RWPE2 (cell line): ENCODE measurements at regions not wholly inside any gene's neighbourhood (a gene's known extent, or its start where the extent isn't known, plus 50 kb on each side); places are given as distances from the start of the nearest gene placed in this dataset.

Experiments used
- ATAC-seq: fragments of 200-7000 bp; cut with Tn5 transposase; 3 replicates; pipeline ENCODE4 v1.9.1; 2021; ENCODE audit warnings: low read depth
- DNase-seq: peaks from one replicate; pipeline ENCODE4 v3.0.0-alpha.2; 2020; ENCODE audit warnings: low spot score
- H3K27ac ChIP-seq: fragments of 450-650 bp; 2 replicates; pipeline ENCODE4 v1.5.1; 2017; ENCODE audit warnings: mild to moderate bottlenecking; ENCODE audit not compliant: poor library complexity, severe bottlenecking
- H3K27me3 ChIP-seq: fragments of 250-450 bp; sonication (Bioruptor Pico); 2 replicates; pipeline ENCODE4 v1.5.1; 2021; ENCODE audit warnings: mild to moderate bottlenecking, moderate library complexity; ENCODE audit not compliant: insufficient read depth, poor library complexity, severe bottlenecking
- H3K36me3 ChIP-seq: fragments of 250-450 bp; sonication (Bioruptor Pico); 2 replicates; pipeline ENCODE4 v1.5.1; 2020; ENCODE audit warnings: low read depth, mild to moderate bottlenecking, moderate library complexity
- H3K4me1 ChIP-seq: fragments of 250-450 bp; sonication (Bioruptor Pico); 2 replicates; pipeline ENCODE4 v1.5.1; 2021; ENCODE audit warnings: mild to moderate bottlenecking, moderate library complexity; ENCODE audit not compliant: insufficient read depth, poor library complexity, severe bottlenecking
- H3K4me3 ChIP-seq: fragments of 250-450 bp; sonication (Bioruptor Pico); 2 replicates; pipeline ENCODE4 v1.5.1; 2021; ENCODE audit warnings: mild to moderate bottlenecking, moderate library complexity; ENCODE audit not compliant: severe bottlenecking
- H3K9me3 ChIP-seq: fragments of 250-450 bp; sonication (Bioruptor Pico); 2 replicates; pipeline ENCODE4 v1.5.1; 2021; ENCODE audit warnings: mild to moderate bottlenecking, moderate library complexity; ENCODE audit not compliant: severe bottlenecking
- TF ChIP-seq, protein P1 (sequence below): fragments of 450-650 bp; IDR thresholded peaks from one replicate; pipeline ENCODE4 v1.5.1; 2017; ENCODE audit warnings: mild to moderate bottlenecking, moderate library complexity; ENCODE audit not compliant: poor library complexity, severe bottlenecking

DNA sequence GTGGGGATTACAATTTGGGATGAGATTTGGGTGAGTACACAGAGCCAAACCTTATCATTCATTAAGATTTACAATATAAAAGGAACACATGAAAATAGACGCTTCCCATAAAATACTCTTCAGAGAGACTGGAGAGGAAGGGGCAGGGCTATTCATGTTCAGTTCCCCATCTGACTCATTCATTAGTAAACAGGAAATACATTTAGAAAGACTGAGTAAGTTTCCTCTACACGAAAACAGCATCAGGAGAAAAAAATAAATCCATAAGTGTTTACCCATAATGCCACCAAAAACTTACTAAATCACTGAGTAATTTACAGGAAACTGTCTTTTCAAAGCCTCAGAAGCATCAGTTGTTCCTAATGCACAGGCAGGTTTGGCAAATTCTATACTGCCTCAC lies 255.4 kb upstream of the CXorf51A start:
- ATAC-seq (peak; percentile 69; the same call in 2 of the 3 replicates), DNase-seq (no peak)
- TF ChIP-seq, protein P1, sequence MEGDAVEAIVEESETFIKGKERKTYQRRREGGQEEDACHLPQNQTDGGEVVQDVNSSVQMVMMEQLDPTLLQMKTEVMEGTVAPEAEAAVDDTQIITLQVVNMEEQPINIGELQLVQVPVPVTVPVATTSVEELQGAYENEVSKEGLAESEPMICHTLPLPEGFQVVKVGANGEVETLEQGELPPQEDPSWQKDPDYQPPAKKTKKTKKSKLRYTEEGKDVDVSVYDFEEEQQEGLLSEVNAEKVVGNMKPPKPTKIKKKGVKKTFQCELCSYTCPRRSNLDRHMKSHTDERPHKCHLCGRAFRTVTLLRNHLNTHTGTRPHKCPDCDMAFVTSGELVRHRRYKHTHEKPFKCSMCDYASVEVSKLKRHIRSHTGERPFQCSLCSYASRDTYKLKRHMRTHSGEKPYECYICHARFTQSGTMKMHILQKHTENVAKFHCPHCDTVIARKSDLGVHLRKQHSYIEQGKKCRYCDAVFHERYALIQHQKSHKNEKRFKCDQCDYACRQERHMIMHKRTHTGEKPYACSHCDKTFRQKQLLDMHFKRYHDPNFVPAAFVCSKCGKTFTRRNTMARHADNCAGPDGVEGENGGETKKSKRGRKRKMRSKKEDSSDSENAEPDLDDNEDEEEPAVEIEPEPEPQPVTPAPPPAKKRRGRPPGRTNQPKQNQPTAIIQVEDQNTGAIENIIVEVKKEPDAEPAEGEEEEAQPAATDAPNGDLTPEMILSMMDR, result no peak
- no peaks in the 10 kb centered on the region for H3K27me3 ChIP-seq
- no peaks in the 10 kb centered on the region for H3K4me1 ChIP-seq
- no peaks in the 10 kb centered on the region for H3K36me3 ChIP-seq
- H3K9me3 ChIP-seq, result no peaks in the 10 kb centered on the region
- H3K27ac ChIP-seq, result no peak overlapping the region
- no peak overlapping the region for H3K4me3 ChIP-seq
